ENCODE measurements at regions not wholly inside any gene's neighbourhood (a gene's known extent, or its start where the extent isn't known, plus 50 kb on each side); places are given as distances from the start of the nearest gene placed in this dataset.

DNA sequence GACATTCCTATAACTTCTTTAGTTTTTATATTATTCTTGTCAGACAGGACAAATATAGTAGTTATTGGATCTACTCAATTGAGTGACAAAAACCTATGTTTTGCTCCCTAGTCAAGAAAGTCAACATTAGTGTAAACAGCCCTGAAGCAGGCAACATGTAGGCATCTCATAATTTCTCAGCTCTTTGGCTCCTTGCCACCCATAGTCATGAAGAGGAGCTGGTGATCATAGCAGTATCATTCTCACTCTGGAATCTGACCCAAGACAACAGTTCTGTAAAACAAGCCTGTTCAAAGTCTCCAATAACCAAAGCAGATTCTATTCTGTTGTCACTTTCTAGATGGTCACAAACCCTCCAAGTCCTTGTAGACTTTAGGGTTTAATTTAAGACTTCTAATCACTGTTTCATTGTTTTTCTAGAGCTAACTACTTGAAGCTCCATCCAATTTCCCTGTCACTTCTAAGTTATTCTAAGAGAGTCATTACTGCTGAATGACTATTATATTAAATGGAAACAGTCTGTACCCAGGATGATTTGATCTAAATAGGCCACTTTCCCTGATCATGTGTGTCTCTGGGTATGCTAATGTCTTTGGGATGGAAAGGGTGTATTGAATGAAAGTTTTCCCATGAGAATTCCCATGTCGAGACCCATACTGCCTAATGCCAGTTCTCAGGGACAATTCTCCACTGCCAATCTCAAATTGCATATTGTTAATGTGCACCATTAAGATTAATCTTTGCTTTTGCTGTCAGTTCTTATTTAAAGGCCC is 533.3 kb downstream of the ACTL7B start:
- no peak for TF ChIP-seq EP300 (IDR thresholded peaks at IDR 0.05)
- TF ChIP-seq, protein P1, sequence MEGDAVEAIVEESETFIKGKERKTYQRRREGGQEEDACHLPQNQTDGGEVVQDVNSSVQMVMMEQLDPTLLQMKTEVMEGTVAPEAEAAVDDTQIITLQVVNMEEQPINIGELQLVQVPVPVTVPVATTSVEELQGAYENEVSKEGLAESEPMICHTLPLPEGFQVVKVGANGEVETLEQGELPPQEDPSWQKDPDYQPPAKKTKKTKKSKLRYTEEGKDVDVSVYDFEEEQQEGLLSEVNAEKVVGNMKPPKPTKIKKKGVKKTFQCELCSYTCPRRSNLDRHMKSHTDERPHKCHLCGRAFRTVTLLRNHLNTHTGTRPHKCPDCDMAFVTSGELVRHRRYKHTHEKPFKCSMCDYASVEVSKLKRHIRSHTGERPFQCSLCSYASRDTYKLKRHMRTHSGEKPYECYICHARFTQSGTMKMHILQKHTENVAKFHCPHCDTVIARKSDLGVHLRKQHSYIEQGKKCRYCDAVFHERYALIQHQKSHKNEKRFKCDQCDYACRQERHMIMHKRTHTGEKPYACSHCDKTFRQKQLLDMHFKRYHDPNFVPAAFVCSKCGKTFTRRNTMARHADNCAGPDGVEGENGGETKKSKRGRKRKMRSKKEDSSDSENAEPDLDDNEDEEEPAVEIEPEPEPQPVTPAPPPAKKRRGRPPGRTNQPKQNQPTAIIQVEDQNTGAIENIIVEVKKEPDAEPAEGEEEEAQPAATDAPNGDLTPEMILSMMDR (IDR thresholded peaks at IDR 0.05), result no peak
- no peak for TF ChIP-seq POLR2A (IDR thresholded peaks at IDR 0.05)
